Uterus (tissue), 2 donors: ENCODE measurements at regions not wholly inside any gene's neighbourhood (a gene's known extent, or its start where the extent isn't known, plus 50 kb on each side); places are given as distances from the start of the nearest gene placed in this dataset.
"Not testable (repeated sequence)": the region's sequence is repeated elsewhere in the genome, so short reads cannot be mapped to it uniquely, and the experiment has no call there.

ENCODE experiments used
- CTCF ChIP-seq, 4 experiments: fragments of 200-600 bp in 2 of 4; fragments of 450-650 bp in 2 of 4; sonication (generic) in 2 of 4; IDR thresholded peaks; one replicate each; pipeline ENCODE4 v1.5.1; 2016 to 2019; ENCODE audit warnings: antibody characterized with exemption in 4 of 4, mild to moderate bottlenecking in 2 of 4, moderate library complexity in 1 of 4
- POLR2A ChIP-seq, 2 donors: fragments of 450-650 bp; IDR thresholded peaks; one replicate each; pipeline ENCODE4 v1.6.1; 2016; ENCODE audit warnings: antibody characterized with exemption in 2 of 2, mild to moderate bottlenecking in 1 of 2, moderate library complexity in 1 of 2

DNA sequence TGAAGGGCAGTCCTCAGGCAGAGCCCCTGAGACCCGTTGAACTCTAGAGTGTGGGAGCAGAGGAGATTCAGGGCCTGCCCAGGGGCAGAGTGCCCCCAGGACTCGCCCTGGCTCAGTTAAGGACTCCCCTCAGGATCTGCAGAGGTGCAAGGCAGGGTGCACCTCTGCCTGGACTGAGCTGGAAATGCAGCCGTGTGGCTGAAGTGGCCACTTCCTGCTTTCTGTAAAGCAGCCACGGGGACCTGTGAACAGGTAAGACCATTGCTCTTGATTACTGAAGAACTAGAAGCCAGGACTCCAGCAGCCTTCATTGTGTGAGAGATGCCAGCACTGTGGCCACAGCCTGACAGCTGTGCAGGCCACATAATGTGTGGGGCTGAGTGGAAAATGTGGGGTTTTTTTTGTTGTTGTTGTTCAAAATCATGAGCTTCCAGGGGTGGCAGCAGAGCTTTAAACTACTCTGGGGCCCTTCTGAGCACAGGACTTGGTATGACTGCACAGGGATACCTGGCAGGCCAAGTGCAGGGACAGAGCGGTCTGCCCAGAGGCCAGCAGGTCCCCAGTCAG lies 339.8 kb downstream of the CACNA1B start:
- not testable (repeated sequence) for TF ChIP-seq CTCF, POLR2A (IDR thresholded peaks at IDR 0.05)
